ENCODE measurements at regions not wholly inside any gene's neighbourhood (a gene's known extent, or its start where the extent isn't known, plus 50 kb on each side); places are given as distances from the start of the nearest gene placed in this dataset.

DNA sequence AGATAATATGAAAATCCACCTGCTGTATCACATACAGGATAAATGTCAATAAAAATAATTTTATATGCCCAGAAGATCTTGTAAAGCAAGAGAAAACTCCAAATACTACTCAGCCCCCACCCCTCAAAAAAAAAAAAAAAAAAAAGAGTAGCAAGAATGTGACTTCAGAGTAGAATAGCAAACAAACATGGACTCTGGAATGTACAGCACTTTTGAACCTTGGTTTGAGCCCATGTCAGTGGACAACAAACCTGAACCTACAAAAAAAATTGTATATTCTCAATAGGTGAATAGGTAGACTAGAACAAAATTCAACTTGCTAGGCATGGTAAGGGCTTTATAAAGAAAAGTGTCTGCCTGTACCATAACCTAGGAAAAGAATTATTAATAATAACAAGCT, 428.0 kb downstream of the SLITRK6 start:
- no peak for DNase-seq
- Mint-ChIP-seq H3K27ac (no peak overlapping the region), H3K36me3 (no peaks in the 10 kb centered on the region), H3K27me3 (no peaks in the 10 kb centered on the region), H3K4me3 (no peak overlapping the region), H3K4me1 (no peaks in the 10 kb centered on the region), H3K9me3 (no peaks in the 10 kb centered on the region)
- ATAC-seq (replicated peaks): no peak

DNA sequence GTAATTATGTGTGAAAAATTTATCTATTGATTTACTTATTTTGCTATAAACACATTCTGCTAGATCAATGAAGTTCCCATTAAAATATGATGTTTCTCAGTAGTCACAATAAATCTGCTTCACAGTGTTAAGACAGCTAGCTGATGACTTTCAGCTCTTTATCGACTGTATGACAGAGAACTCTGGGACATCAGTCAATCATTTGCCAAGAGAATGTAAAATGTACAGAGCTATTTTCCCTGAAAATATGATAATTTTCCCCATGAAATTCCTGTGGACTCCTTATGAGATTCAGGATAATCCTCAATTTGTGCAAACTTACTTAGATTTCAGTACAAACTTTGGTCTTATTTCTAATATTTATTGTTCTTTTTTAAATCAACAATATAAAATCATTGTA, 430.5 kb downstream of the SLITRK6 start:
- Mint-ChIP-seq H3K27me3 (no peaks in the 10 kb centered on the region), H3K27ac (no peak overlapping the region), H3K4me3 (no peak overlapping the region), H3K4me1 (no peaks in the 10 kb centered on the region), H3K36me3 (no peaks in the 10 kb centered on the region), H3K9me3 (no peaks in the 10 kb centered on the region)
- no peak for DNase-seq
- ATAC-seq (replicated peaks): no peak

DNA sequence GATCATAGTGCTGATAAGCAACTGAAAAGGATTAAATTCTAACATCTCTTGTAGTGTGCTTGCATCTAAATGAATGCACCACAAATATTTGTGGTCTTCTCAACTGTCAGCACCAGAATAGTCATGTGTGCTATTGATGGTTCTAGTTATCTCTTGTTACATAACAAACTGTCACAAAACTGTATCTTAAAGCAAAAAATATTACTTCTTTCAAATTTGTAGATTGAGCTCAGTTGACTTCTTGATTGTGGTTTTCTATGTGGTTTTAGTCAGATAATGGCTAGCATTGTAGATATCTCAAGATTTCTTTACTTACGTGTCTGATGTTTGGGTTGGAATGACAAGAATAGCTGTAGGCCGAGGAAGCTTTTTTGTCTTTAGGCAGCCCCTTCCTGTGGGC, 431.3 kb downstream of the SLITRK6 start:
- no peak overlapping the region for H3K27ac Mint-ChIP-seq
- no peaks in the 10 kb centered on the region for H3K27me3 Mint-ChIP-seq
- no peak for ATAC-seq (replicated peaks)
- H3K4me1 Mint-ChIP-seq: no peaks in the 10 kb centered on the region
- no peak for DNase-seq
- no peaks in the 10 kb centered on the region for H3K9me3 Mint-ChIP-seq
- H3K4me3 Mint-ChIP-seq: no peak overlapping the region
- H3K36me3 Mint-ChIP-seq: no peaks in the 10 kb centered on the region

DNA sequence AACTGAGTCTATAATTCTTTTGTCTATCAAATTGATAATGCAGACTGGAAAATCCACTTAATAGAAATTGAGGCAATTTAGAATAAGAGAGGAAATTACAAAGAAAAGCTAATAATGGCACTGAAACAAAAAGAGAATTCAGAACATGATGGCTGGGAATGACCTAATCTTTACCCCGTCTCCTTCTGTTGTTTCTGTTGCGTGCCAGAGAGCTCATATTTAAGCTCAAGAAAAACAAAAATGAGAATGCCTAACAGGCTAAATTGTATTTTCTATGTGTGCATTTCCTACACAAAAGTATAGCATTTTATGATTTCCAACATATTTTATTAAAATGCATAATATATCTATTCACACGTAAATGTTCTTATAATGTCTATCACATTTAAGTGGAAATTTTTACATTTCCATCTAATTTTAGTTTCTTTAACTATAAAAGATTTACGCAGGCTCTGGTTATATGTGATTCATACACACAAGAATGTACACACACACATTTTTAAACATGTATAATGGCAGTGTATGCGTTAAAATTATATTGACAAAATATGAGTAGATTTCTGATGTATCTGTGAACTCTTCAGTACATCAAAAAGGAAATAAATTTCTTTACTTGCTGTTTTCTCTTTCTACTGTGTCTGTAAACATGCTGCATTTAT, 432.3 kb downstream of the SLITRK6 start:
- Mint-ChIP-seq H3K4me1 (no peaks in the 10 kb centered on the region), H3K27me3 (no peaks in the 10 kb centered on the region), H3K4me3 (no peak overlapping the region), H3K27ac (no peak overlapping the region), H3K9me3 (no peaks in the 10 kb centered on the region), H3K36me3 (no peaks in the 10 kb centered on the region)
- ATAC-seq (replicated peaks) (no peak), DNase-seq (no peak)

DNA sequence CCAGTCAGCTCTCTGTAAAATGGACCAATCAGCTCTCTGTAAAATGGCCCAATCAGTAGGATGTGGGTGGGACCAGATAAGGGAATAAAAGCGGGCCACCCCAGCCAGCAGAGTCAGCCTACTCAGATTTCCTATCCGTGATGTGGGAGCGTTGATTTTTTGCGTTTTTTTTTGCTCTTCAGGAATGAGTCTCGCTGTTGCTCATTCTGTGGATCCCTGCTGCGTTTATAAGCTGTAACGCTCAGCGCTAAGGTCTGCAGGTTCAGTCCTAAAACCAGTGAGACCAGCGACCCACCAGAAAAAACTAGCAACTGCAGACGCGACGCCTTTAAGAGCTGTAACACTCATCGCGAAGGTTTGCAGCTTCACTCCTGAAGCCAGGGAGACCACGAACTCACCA, 435.7 kb downstream of the SLITRK6 start:
- Mint-ChIP-seq H3K4me1 (no peaks in the 10 kb centered on the region), H3K9me3 (no peaks in the 10 kb centered on the region), H3K27ac (no peak overlapping the region), H3K36me3 (no peaks in the 10 kb centered on the region), H3K4me3 (no peak overlapping the region), H3K27me3 (no peaks in the 10 kb centered on the region)
- DNase-seq (no peak), ATAC-seq (replicated peaks) (no peak)

DNA sequence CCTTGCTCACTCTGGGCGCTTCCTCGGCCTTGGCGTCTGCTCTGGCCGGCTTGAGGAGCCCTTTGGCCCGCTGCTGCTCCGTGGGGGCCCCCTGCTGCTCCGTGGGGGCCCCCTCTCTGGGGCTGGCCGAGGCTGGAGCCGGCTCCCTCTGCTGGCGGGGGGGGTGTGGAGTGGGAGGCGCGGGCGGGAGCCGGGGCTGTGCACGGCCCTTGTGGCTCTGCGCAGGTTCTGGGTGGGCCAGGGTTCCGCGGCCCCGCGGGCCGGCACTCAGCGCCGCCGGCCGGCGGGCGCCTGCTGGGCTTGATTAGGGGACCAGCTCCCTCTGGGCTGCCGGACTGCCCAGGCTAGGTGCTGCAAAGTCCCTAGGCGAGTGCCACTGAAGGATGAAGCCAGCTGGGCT, 436.2 kb downstream of the SLITRK6 start:
- Mint-ChIP-seq H3K27me3 (no peaks in the 10 kb centered on the region), H3K27ac (no peak overlapping the region), H3K4me1 (no peaks in the 10 kb centered on the region), H3K36me3 (no peaks in the 10 kb centered on the region), H3K4me3 (no peak overlapping the region), H3K9me3 (no peaks in the 10 kb centered on the region)
- ATAC-seq (replicated peaks) (no peak), DNase-seq (no peak)

DNA sequence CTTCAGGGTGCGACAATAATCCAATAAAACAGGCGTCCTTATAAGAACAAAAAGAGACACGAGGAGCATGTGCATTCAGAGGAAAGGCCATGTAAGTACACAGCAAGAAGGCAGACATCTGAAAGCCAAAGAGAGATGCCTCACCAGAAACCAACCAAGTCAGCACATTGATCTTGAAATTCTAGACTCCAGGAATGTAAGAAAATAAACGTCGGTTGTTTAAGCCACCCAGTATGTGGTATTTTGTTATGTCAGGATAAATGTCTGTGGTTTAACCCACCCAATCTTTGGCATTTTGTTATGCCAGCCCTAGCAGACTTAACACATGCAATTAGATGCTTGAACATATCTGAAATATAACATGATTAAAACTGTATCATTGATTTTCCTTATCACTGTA, 452.0 kb downstream of the SLITRK6 start:
- H3K27me3 Mint-ChIP-seq: no peaks in the 10 kb centered on the region
- H3K27ac Mint-ChIP-seq: no peak overlapping the region
- no peaks in the 10 kb centered on the region for H3K36me3 Mint-ChIP-seq
- ATAC-seq (replicated peaks): no peak
- no peak for DNase-seq
- H3K4me3 Mint-ChIP-seq: no peak overlapping the region
- H3K4me1 Mint-ChIP-seq: no peaks in the 10 kb centered on the region
- H3K9me3 Mint-ChIP-seq: peaks cover 0 to 8% of the 10 kb centered on the region in 2 donors

DNA sequence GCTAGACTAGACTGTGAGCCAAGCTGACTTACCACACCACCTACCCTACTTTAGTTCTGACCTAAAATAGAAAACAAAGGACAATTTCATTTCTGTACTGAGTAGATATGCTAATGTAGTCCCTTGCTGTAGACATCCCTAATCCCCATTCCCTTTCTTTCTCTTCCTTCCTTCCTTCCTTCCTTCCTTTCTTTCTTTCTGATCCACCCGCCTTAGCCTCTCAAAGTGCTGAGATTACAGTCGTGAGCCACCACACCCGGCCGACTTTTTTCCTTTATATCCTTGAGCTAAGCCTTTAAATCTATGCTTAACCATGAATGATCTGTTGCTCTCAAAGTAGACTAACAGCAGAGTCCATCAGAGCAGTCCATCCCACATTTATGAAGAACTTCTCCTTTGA, 465.0 kb downstream of the SLITRK6 start:
- no peaks in the 10 kb centered on the region for H3K9me3 Mint-ChIP-seq
- no peak for DNase-seq

DNA sequence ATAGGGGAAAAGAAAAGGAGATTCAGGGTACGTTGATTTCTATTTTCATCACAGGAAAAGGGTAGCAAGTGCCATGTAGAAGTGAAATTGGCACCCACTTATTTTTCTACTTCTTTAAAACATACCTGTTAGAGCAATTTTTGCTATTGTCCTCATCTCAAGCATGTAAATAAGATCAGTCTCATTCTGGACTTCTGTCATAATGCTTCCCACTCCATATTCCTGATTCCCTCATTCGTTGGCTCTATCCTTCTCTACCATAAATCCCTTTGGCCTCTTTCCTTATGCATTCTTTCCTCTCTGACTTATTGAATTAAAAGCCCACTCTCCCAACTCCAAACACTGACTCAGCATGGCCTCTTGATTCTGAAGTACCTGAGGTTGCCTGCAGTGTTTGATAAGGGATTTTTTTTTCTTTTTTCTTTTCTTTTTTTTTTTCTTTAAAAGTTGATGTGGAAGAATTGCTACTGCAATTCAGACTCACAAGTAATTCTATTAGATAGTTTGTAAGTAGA, 465.7 kb downstream of the SLITRK6 start:
- no peak for DNase-seq
- no peaks in the 10 kb centered on the region for H3K4me1 Mint-ChIP-seq
- no peaks in the 10 kb centered on the region for H3K36me3 Mint-ChIP-seq
- no peak overlapping the region for H3K4me3 Mint-ChIP-seq
- H3K27ac Mint-ChIP-seq: no peak overlapping the region
- no peaks in the 10 kb centered on the region for H3K9me3 Mint-ChIP-seq
- no peak for ATAC-seq (replicated peaks)
- H3K27me3 Mint-ChIP-seq: no peaks in the 10 kb centered on the region

More for the DNA sequence above, 465.0 kb downstream of the SLITRK6 start:
- Mint-ChIP-seq H3K27ac (no peak overlapping the region), H3K27me3 (no peaks in the 10 kb centered on the region), H3K4me3 (no peak overlapping the region), H3K4me1 (no peaks in the 10 kb centered on the region), H3K36me3 (no peaks in the 10 kb centered on the region)
- ATAC-seq (replicated peaks): no peak

DNA sequence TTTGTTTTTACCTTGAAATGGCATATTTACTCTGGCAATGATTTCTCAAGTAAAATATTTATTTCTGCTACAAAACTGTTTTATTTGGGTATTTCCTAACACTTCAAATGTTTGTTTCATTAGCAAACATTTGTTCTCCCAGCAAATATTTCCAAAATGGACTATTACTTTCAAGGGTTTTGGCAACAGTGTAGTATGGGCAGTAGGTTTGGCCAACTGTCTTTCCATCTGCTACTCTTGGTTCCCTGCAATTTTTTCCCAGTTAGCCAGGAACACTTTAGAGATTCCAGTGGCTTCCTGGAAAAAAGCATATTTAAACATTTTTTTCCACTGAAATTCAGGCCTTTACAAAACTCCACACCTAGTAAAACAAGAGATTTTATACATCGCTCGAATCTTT, 466.6 kb downstream of the SLITRK6 start:
- Mint-ChIP-seq H3K4me1 (no peaks in the 10 kb centered on the region), H3K4me3 (no peak overlapping the region), H3K36me3 (no peaks in the 10 kb centered on the region), H3K27me3 (no peaks in the 10 kb centered on the region), H3K9me3 (no peaks in the 10 kb centered on the region), H3K27ac (no peak overlapping the region)
- DNase-seq: no peak
- ATAC-seq (replicated peaks): no peak

DNA sequence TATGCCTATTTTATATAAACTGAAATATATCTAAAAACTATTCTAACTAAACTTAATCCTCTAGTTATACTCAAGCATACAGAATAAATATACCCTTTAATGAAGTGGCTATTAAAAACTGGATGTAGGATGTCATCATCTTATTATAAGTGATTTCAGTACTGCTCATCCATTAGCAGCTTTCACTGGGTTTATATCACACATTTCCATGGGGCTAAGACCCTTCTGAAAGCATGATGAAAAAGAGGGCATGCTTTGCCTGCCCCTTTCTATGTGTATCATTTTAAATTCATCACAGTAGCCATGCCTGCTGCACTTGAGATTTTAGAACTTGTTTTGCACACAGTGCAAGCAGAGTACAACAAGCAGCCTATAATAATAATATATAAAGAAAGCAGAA, 477.5 kb downstream of the SLITRK6 start:
- Mint-ChIP-seq H3K27ac (no peak overlapping the region), H3K36me3 (no peaks in the 10 kb centered on the region), H3K4me1 (no peaks in the 10 kb centered on the region), H3K27me3 (no peaks in the 10 kb centered on the region), H3K4me3 (no peak overlapping the region), H3K9me3 (peaks cover 0 to 5% of the 10 kb centered on the region in 2 donors)
- ATAC-seq (replicated peaks): no peak
- no peak for DNase-seq

DNA sequence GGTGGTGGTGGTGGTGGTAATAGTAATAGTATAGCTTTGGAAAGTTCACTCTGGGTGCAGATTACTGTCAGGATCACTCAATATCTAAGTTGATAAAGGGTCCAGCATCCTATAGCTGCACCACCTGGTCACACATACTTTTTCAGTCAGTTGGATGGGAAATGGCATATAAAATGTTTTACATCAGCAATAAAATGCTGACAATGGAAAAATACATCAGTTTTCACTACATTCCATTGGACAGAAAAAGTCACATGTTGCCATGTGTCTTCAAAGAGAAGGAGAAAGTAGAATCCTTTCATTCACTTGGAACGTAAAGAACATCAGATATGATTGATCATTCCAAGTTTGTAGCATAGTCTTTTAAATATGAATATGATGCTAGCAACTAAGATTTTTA, 481.4 kb downstream of the SLITRK6 start:
- no peak for ATAC-seq (replicated peaks)
- DNase-seq: no peak
- no peaks in the 10 kb centered on the region for H3K4me1 Mint-ChIP-seq
- H3K4me3 Mint-ChIP-seq: no peak overlapping the region
- H3K27me3 Mint-ChIP-seq: no peaks in the 10 kb centered on the region
- H3K36me3 Mint-ChIP-seq: no peaks in the 10 kb centered on the region
- peaks cover 0 to 5% of the 10 kb centered on the region in 2 donors for H3K9me3 Mint-ChIP-seq
- no peak overlapping the region for H3K27ac Mint-ChIP-seq

DNA sequence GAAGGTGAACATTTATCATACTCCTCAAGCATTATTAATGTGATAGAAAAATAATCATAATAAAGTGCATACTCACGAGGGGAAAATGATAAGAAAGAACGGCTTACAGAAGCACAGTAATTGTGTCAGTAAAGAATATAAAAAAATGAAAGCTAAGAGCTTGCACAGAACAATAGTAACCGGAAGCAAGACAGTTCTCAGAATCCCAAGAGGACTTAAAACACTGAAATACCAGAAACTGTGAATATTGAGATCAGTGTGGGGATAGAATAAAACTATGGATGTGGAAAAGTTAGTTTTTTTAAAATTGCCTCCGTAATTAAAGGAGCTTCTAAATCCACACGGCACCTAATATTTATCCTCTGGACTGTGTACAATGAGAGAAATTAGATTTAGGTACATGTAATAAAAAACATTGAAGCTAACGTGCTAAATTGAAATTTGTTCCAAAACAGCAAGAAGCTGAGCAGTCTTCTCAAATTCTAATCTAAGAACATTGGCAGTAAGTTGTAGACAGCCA, 482.7 kb downstream of the SLITRK6 start:
- no peaks in the 10 kb centered on the region for H3K4me1 Mint-ChIP-seq
- no peak overlapping the region for H3K4me3 Mint-ChIP-seq
- H3K36me3 Mint-ChIP-seq: no peaks in the 10 kb centered on the region
- H3K27ac Mint-ChIP-seq: no peak overlapping the region
- DNase-seq: no peak
- ATAC-seq (replicated peaks): no peak
- H3K9me3 Mint-ChIP-seq: peaks cover 0 to 5% of the 10 kb centered on the region in 2 donors
- H3K27me3 Mint-ChIP-seq: no peaks in the 10 kb centered on the region

DNA sequence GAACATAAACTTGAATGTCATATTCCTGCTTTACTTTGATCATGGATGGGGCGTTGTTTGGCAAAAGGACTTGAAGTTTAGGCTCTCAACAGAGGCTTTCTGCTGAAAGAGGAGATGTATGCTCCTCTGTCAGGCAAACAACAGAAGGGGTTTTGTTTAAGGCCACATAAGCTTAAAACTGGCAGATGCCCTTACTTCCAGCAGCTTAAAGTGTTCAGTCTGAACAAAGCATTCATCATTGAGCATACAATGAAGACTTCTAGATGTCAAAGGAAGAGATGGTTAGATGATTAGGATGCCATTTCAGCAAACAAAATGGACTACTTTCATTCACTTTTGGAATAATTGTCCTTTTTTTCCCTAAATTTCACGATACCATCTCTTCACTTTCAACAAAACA, 484.5 kb downstream of the SLITRK6 start:
- Mint-ChIP-seq H3K27ac (no peak overlapping the region), H3K27me3 (no peaks in the 10 kb centered on the region), H3K9me3 (peaks cover 0 to 5% of the 10 kb centered on the region in 2 donors), H3K4me1 (no peaks in the 10 kb centered on the region), H3K4me3 (no peak overlapping the region), H3K36me3 (no peaks in the 10 kb centered on the region)
- DNase-seq (no peak), ATAC-seq (replicated peaks) (no peak)

DNA sequence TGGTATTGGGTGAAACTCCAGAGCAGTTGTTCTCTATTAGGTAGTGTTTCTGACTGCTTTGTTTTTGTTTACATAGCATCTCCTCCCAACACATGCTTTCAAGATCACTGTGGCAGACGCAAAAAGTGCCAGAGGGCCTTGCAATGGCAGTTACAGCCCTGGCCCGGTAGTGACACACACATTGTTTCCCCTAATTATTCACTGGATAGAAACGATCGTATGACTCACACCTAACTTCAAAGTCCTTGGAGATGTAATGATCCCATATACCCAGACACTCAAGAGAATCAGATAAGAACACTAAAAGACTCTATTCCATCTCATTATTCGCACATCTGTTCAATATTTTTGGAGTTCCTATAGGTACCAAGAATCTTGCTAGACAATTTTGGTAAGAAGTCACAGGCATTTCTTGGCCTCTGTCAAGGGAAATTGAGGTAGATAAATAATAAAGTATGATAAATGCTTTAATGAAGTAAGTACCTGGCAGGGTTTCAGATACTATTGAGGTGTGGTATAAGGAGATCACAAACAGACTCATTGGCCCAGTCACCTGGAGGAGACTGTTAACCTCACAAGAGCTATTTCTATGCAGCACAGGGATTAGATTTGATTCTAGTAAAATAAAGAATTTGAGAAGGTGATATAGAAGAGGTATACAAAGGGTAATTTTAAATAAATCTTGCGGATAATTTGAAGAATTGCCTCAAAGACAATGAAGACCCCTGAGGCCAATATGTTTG, 485.3 kb downstream of the SLITRK6 start:
- H3K27me3 Mint-ChIP-seq: no peaks in the 10 kb centered on the region
- H3K36me3 Mint-ChIP-seq: no peaks in the 10 kb centered on the region
- H3K4me3 Mint-ChIP-seq: no peak overlapping the region
- H3K27ac Mint-ChIP-seq: no peak overlapping the region
- H3K4me1 Mint-ChIP-seq: no peaks in the 10 kb centered on the region
- peaks cover 2 to 5% of the 10 kb centered on the region in 2 donors for H3K9me3 Mint-ChIP-seq
- DNase-seq (no peak), ATAC-seq (replicated peaks) (no peak)

Data from stimulated activated naive B cell treated with anti-CD40 and anti-IgM and Interleukin-4, amounts not matched to agents 10 μg/mL and 1 μg/mL and 100 μg/mL, for 72 hours (primary cell).